ENCODE measurements at regions not wholly inside any gene's neighbourhood (a gene's known extent, or its start where the extent isn't known, plus 50 kb on each side); places are given as distances from the start of the nearest gene placed in this dataset.

GRCh38 chr18:67670024-67670543 lies 153.6 kb upstream of the DSEL start:
- Histone ChIP-seq H3K27me3 (ENCODE audit: control insufficient read depth in 2 of 2, insufficient read depth in 1 of 2, low read length in 1 of 2) (no peaks in the 10 kb centered on the region), H3K4me3 (ENCODE audit: low read length in 2 of 2) (no peak overlapping the region), H3K27ac (ENCODE audit: low read depth in 1 of 2, low read length in 1 of 2) (no peak overlapping the region), H3K9me3 (ENCODE audit: control insufficient read depth in 2 of 2, insufficient read depth in 1 of 2, low read length in 1 of 2) (no peaks in the 10 kb centered on the region), H3K4me1 (ENCODE audit: control insufficient read depth in 2 of 2, insufficient read depth in 2 of 2, low read length in 2 of 2) (no peaks in the 10 kb centered on the region), H3K36me3 (ENCODE audit: control insufficient read depth in 2 of 2, insufficient read depth in 2 of 2, low read length in 1 of 2) (no peaks in the 10 kb centered on the region)
- 97% methylated on average over 2 of the region's 2 CpGs for WGBS
- DNase-seq (ENCODE audit: low read depth in 6 of 9, low spot score in 9 of 9), result no peak

GRCh38 chr18:67665266-67665665 lies 148.7 kb upstream of the DSEL start:
- H3K9me3 ChIP-seq (ENCODE audit: control insufficient read depth in 2 of 2, insufficient read depth in 1 of 2, low read length in 1 of 2), result no peaks in the 10 kb centered on the region
- H3K27ac ChIP-seq (ENCODE audit: low read depth in 1 of 2, low read length in 1 of 2), result no peak overlapping the region
- H3K4me3 ChIP-seq (ENCODE audit: low read length in 2 of 2), result no peak overlapping the region
- no peaks in the 10 kb centered on the region for H3K4me1 ChIP-seq (ENCODE audit: control insufficient read depth in 2 of 2, insufficient read depth in 2 of 2, low read length in 2 of 2)
- DNase-seq (ENCODE audit: low read depth in 6 of 9, low spot score in 9 of 9), result no peak
- H3K27me3 ChIP-seq (ENCODE audit: control insufficient read depth in 2 of 2, insufficient read depth in 1 of 2, low read length in 1 of 2), result no peaks in the 10 kb centered on the region
- 72% methylated on average over 4 of the region's 4 CpGs for WGBS
- no peaks in the 10 kb centered on the region for H3K36me3 ChIP-seq (ENCODE audit: control insufficient read depth in 2 of 2, insufficient read depth in 2 of 2, low read length in 1 of 2)

GRCh38 chr18:67662996-67663395 lies 146.5 kb upstream of the DSEL start:
- Histone ChIP-seq H3K9me3 (ENCODE audit: control insufficient read depth in 2 of 2, insufficient read depth in 1 of 2, low read length in 1 of 2) (no peaks in the 10 kb centered on the region), H3K4me1 (ENCODE audit: control insufficient read depth in 2 of 2, insufficient read depth in 2 of 2, low read length in 2 of 2) (no peaks in the 10 kb centered on the region), H3K27ac (ENCODE audit: low read depth in 1 of 2, low read length in 1 of 2) (no peak overlapping the region), H3K27me3 (ENCODE audit: control insufficient read depth in 2 of 2, insufficient read depth in 1 of 2, low read length in 1 of 2) (no peaks in the 10 kb centered on the region), H3K4me3 (ENCODE audit: low read length in 2 of 2) (no peak overlapping the region), H3K36me3 (ENCODE audit: control insufficient read depth in 2 of 2, insufficient read depth in 2 of 2, low read length in 1 of 2) (no peaks in the 10 kb centered on the region)
- no peak for DNase-seq (ENCODE audit: low read depth in 6 of 9, low spot score in 9 of 9)

GRCh38 chr18:67661555-67661954 lies 145.0 kb upstream of the DSEL start:
- no peak overlapping the region for H3K4me3 ChIP-seq (ENCODE audit: low read length in 2 of 2)
- no peaks in the 10 kb centered on the region for H3K9me3 ChIP-seq (ENCODE audit: control insufficient read depth in 2 of 2, insufficient read depth in 1 of 2, low read length in 1 of 2)
- no peaks in the 10 kb centered on the region for H3K4me1 ChIP-seq (ENCODE audit: control insufficient read depth in 2 of 2, insufficient read depth in 2 of 2, low read length in 2 of 2)
- 88% methylated on average over 2 of the region's 2 CpGs for WGBS
- H3K27me3 ChIP-seq (ENCODE audit: control insufficient read depth in 2 of 2, insufficient read depth in 1 of 2, low read length in 1 of 2), result no peaks in the 10 kb centered on the region
- no peaks in the 10 kb centered on the region for H3K36me3 ChIP-seq (ENCODE audit: control insufficient read depth in 2 of 2, insufficient read depth in 2 of 2, low read length in 1 of 2)
- H3K27ac ChIP-seq (ENCODE audit: low read depth in 1 of 2, low read length in 1 of 2), result no peak overlapping the region
- no peak for DNase-seq (ENCODE audit: low read depth in 6 of 9, low spot score in 9 of 9)

DNA sequence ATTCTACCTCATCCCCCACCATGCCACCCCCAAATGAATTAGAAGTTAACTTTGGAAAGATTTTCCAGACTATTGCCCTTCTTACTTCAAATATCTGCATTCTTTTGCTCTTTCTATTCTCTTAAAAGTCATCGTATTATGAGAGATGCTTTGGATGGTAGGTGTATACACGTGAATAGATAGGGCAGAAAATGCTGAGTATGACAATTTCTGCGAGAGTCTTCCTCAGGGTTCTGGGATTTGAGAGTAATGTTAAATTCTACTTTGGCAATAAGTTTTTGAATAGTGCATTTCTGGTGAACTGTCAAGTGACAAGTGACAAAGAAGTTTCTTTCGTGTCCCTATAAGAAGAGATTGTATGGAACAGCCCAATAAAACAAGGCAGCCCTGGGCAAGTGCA lies 137.6 kb upstream of the DSEL start:
- no peaks in the 10 kb centered on the region for H3K9me3 ChIP-seq (ENCODE audit: control insufficient read depth in 2 of 2, insufficient read depth in 1 of 2, low read length in 1 of 2)
- no peaks in the 10 kb centered on the region for H3K36me3 ChIP-seq (ENCODE audit: control insufficient read depth in 2 of 2, insufficient read depth in 2 of 2, low read length in 1 of 2)
- no peak overlapping the region for H3K27ac ChIP-seq (ENCODE audit: low read depth in 1 of 2, low read length in 1 of 2)
- no peaks in the 10 kb centered on the region for H3K27me3 ChIP-seq (ENCODE audit: control insufficient read depth in 2 of 2, insufficient read depth in 1 of 2, low read length in 1 of 2)
- 91% methylated on average over 4 of the region's 4 CpGs for WGBS
- no peak overlapping the region for H3K4me3 ChIP-seq (ENCODE audit: low read length in 2 of 2)
- DNase-seq (ENCODE audit: low read depth in 6 of 9, low spot score in 9 of 9), result no peak
- H3K4me1 ChIP-seq (ENCODE audit: control insufficient read depth in 2 of 2, insufficient read depth in 2 of 2, low read length in 2 of 2), result no peaks in the 10 kb centered on the region

GRCh38 chr18:67652288-67652687 lies 135.8 kb upstream of the DSEL start:
- Histone ChIP-seq H3K27me3 (ENCODE audit: control insufficient read depth in 2 of 2, insufficient read depth in 1 of 2, low read length in 1 of 2) (no peaks in the 10 kb centered on the region), H3K27ac (ENCODE audit: low read depth in 1 of 2, low read length in 1 of 2) (no peak overlapping the region), H3K36me3 (ENCODE audit: control insufficient read depth in 2 of 2, insufficient read depth in 2 of 2, low read length in 1 of 2) (no peaks in the 10 kb centered on the region), H3K4me1 (ENCODE audit: control insufficient read depth in 2 of 2, insufficient read depth in 2 of 2, low read length in 2 of 2) (no peaks in the 10 kb centered on the region), H3K4me3 (ENCODE audit: low read length in 2 of 2) (no peak overlapping the region), H3K9me3 (ENCODE audit: control insufficient read depth in 2 of 2, insufficient read depth in 1 of 2, low read length in 1 of 2) (no peaks in the 10 kb centered on the region)
- DNase-seq (ENCODE audit: low read depth in 6 of 9, low spot score in 9 of 9), result no peak
- 82% methylated on average over 1 of the region's 1 CpG for WGBS

GRCh38 chr18:67651438-67651837 lies 134.9 kb upstream of the DSEL start:
- WGBS, result 60% methylated on average over 4 of the region's 4 CpGs
- H3K4me1 ChIP-seq (ENCODE audit: control insufficient read depth in 2 of 2, insufficient read depth in 2 of 2, low read length in 2 of 2), result no peaks in the 10 kb centered on the region

DNA sequence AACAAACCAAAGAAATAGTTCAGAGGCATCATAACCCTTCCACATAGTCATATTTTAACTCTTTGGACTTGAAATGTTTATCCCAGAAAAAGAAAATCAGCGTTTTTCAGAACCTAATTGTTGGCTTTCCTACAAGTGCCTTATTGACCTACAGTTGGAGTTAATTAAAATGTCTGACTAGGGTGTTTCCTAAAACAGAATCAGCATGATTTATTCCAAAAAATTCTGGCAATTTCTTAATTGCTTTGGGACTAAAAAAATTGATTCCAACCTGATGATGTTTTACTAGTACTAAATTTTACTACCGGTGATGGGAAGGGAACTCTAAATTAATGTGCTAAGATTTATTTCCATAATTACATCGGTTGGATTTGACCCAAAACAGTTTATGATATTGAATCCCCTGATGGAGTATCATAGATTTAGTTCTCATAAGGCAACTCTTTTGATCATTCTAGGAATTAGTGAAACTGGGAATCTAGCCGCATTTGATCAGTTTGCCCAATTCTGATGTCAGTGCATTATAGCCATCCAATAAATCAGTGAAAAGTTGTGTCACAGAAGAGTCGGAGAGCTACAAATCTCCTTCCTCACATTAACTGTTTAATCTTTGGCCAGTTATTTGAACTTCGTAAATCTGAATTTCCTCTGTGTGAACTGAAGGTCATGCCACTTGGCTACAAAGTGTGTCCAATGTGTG lies 134.3 kb upstream of the DSEL start:
- no peaks in the 10 kb centered on the region for H3K9me3 ChIP-seq (ENCODE audit: control insufficient read depth in 2 of 2, insufficient read depth in 1 of 2, low read length in 1 of 2)
- no peak overlapping the region for H3K27ac ChIP-seq (ENCODE audit: low read depth in 1 of 2, low read length in 1 of 2)
- H3K36me3 ChIP-seq (ENCODE audit: control insufficient read depth in 2 of 2, insufficient read depth in 2 of 2, low read length in 1 of 2), result no peaks in the 10 kb centered on the region
- WGBS, result 91% methylated on average over 6 of the region's 6 CpGs
- DNase-seq (ENCODE audit: low read depth in 6 of 9, low spot score in 9 of 9), result no peak
- H3K4me1 ChIP-seq (ENCODE audit: control insufficient read depth in 2 of 2, insufficient read depth in 2 of 2, low read length in 2 of 2), result no peaks in the 10 kb centered on the region
- no peaks in the 10 kb centered on the region for H3K27me3 ChIP-seq (ENCODE audit: control insufficient read depth in 2 of 2, insufficient read depth in 1 of 2, low read length in 1 of 2)
- no peak overlapping the region for H3K4me3 ChIP-seq (ENCODE audit: low read length in 2 of 2)

More at GRCh38 chr18:67651438-67651837, 134.9 kb upstream of the DSEL start:
- no peaks in the 10 kb centered on the region for H3K9me3 ChIP-seq (ENCODE audit: control insufficient read depth in 2 of 2, insufficient read depth in 1 of 2, low read length in 1 of 2)
- no peak overlapping the region for H3K4me3 ChIP-seq (ENCODE audit: low read length in 2 of 2)
- no peaks in the 10 kb centered on the region for H3K36me3 ChIP-seq (ENCODE audit: control insufficient read depth in 2 of 2, insufficient read depth in 2 of 2, low read length in 1 of 2)
- DNase-seq (ENCODE audit: low read depth in 6 of 9, low spot score in 9 of 9), result no peak
- H3K27me3 ChIP-seq (ENCODE audit: control insufficient read depth in 2 of 2, insufficient read depth in 1 of 2, low read length in 1 of 2), result no peaks in the 10 kb centered on the region
- no peak overlapping the region for H3K27ac ChIP-seq (ENCODE audit: low read depth in 1 of 2, low read length in 1 of 2)

- Histone ChIP-seq H3K27me3 (ENCODE audit: control insufficient read depth in 2 of 2, insufficient read depth in 1 of 2, low read length in 1 of 2) (no peaks in the 10 kb centered on the region), H3K36me3 (ENCODE audit: control insufficient read depth in 2 of 2, insufficient read depth in 2 of 2, low read length in 1 of 2) (no peaks in the 10 kb centered on the region), H3K4me3 (ENCODE audit: low read length in 2 of 2) (no peak overlapping the region), H3K27ac (ENCODE audit: low read depth in 1 of 2, low read length in 1 of 2) (no peak overlapping the region), H3K9me3 (ENCODE audit: control insufficient read depth in 2 of 2, insufficient read depth in 1 of 2, low read length in 1 of 2) (no peaks in the 10 kb centered on the region), H3K4me1 (ENCODE audit: control insufficient read depth in 2 of 2, insufficient read depth in 2 of 2, low read length in 2 of 2) (no peaks in the 10 kb centered on the region)
- 74% methylated on average over 2 of the region's 2 CpGs for WGBS
- DNase-seq (ENCODE audit: low read depth in 6 of 9, low spot score in 9 of 9), result no peak
Observed at GRCh38 chr18:67646890-67647289, 130.4 kb upstream of the DSEL start.
